Motor neuron (in vitro differentiated cells): ENCODE measurements at regions not wholly inside any gene's neighbourhood (a gene's known extent, or its start where the extent isn't known, plus 50 kb on each side); places are given as distances from the start of the nearest gene placed in this dataset.

Experiments used
- ATAC-seq, 8 experiments: fragments of 200-7000 bp; cut with Tn5 transposase; replicated peaks in 6 of 8; 2 replicates each; pipeline ENCODE4 v1.8.0; 2021; ENCODE audit warnings: mild to moderate bottlenecking in 8 of 8, moderate library complexity in 8 of 8
- H3K27ac ChIP-seq, 2 donors: fragments of 250-450 bp; sonication (Bioruptor Pico); 2 replicates each; pipeline ENCODE4 v1.9.0; 2021; ENCODE audit warnings: antibody characterized with exemption in 2 of 2, mild to moderate bottlenecking in 2 of 2, moderate library complexity in 1 of 2
- H3K4me1 ChIP-seq, 2 donors: fragments of 250-450 bp; sonication (Bioruptor Pico); replicated peaks in 1 of 2; 2 replicates each; pipeline ENCODE4 v1.6.1; 2021; ENCODE audit warnings: antibody characterized with exemption in 2 of 2, mild to moderate bottlenecking in 2 of 2, moderate library complexity in 1 of 2
- H3K4me3 ChIP-seq, 5 donors: fragments of 250-450 bp; sonication (Bioruptor Pico); 2 replicates each; pipeline ENCODE4 v1.9.0; 2021; ENCODE audit warnings: antibody characterized with exemption in 5 of 5, mild to moderate bottlenecking in 5 of 5, moderate library complexity in 4 of 5
- WGBS, 10 experiments: fragments of 450-650 bp; shearing (Covaris generic); methylation state at CpG; one replicate each; pipeline ENCODE4 v1.0.0; 2022; 5-methylcytosine and 5-hydroxymethylcytosine counted together
- in situ Hi-C, 9 experiments: fragments of 400-800 bp; cut with MboI; loops; one replicate each; pipeline ENCODE4 v1.15.0; 2021; ENCODE audit warnings: low sequenced_read_pairs in 9 of 9, low pct_unique_long_range_greater_than_20kb in 2 of 9; ENCODE audit not compliant: unreplicated experiment in 9 of 9

DNA sequence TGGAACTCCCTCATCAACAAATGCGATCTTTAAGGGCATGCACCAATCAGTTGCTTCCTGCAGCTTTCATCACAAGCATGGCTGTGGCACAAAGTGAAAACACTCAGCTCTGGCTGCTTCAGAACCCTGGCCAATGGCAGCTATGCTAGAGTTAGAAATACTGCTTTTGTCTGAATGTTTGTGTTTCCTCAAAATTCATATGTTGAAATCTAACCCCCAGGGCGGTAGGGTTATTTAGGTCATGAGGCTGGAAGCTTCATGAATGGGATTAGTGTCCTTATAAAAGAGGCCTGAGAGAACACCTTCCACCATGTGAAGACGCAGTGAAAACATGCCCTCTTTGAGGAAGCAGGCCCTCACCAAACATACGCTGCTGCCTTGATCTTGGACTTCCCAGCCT lies 453.9 kb downstream of the SNAPC1 start:
- Histone ChIP-seq H3K4me3 (no peak overlapping the region), H3K4me1 (no peaks in the 10 kb centered on the region), H3K27ac (no peak overlapping the region)
- in situ Hi-C loops, result no loop called here
- no peak for ATAC-seq
- 50 to 100% (median 84%) methylated on average over 2 to 4 of the region's 4 CpGs; no CpG with 5 or more reads in 2 of the 10 experiments for WGBS, 10 experiments

GRCh38 chr14:62234849-62235248 lies 472.6 kb downstream of the SNAPC1 start:
- no peak overlapping the region for H3K4me3 ChIP-seq
- in situ Hi-C loops, result no loop called here
- WGBS, 10 experiments, result 33 to 100% (median 80%) methylated on average over 1 to 3 of the region's 3 CpGs; no CpG with 5 or more reads in 1 of the 10 experiments
- no peak for ATAC-seq
- no peak overlapping the region for H3K27ac ChIP-seq
- H3K4me1 ChIP-seq, result no peaks in the 10 kb centered on the region

DNA sequence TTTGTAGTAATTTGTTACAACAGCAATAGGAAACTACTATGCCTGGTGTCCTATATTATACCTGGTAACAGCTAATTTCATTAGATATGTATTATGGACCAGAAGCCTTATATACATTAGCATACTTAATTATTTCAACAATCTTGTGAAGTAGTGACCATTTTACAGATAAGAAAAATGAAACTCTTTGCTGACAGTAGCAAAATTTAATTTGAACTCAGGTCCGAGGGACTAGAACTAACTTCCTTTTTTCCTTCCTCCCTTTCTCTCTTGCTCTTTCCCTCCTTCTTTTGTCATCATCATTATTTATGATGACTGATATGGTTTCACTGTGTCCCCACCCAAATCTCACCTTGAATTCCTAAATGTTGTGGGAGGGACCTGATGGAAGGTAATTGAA lies 482.0 kb downstream of the SNAPC1 start:
- in situ Hi-C loops, result no loop called here
- 0 to 100% (median 58%) methylated on average over 1 of the region's 1 CpG; no CpG with 5 or more reads in 4 of the 10 experiments for WGBS, 10 experiments
- no peak overlapping the region for H3K27ac ChIP-seq
- ATAC-seq, result no peak
- no peak overlapping the region for H3K4me3 ChIP-seq
- H3K4me1 ChIP-seq, result no peaks in the 10 kb centered on the region

DNA sequence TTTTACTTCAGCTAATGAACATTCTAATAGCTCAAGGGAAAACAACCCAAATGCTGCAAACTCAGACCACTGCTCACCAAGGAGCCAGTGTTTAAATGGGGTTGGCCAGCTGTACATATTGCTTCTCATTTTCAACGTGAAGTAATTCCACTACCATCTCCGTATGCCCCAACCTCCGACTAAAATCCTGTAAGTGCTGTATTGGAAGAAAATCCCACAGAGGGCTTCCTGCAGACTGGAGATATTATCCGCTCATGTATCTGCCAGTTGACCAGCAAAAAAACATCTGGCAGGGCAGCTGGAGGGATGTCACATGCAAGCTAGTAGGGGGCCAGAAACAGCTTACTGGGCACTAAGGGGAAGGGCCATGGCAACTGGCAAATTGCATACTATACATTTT lies 485.0 kb downstream of the SNAPC1 start:
- 0 to 100% (median 60%) methylated on average over 1 to 4 of the region's 4 CpGs; no CpG with 5 or more reads in 3 of the 10 experiments for WGBS, 10 experiments
- in situ Hi-C loops, result no loop called here

DNA sequence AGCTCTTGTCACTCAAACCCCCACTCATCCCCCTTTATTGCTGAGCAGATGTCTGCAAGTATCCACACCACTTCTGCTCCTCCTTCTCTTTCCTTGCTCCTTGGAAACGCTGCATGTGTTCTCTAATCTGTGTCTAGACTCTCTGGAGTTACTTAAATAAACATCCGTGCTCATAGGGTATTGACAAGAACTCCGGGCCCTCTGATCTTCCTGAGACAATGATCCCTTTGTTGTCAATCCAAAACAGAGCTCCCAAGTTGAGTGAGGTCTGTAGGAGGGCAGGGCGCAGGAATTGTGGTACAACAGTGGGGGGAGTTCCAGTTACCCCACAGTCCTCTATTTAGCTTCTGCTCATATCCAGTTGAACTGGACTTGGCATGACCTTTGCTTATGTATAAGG lies 489.0 kb downstream of the SNAPC1 start:
- Histone ChIP-seq H3K4me1 (no peaks in the 10 kb centered on the region), H3K4me3 (no peak overlapping the region), H3K27ac (no peak overlapping the region)
- 0 to 76% (median 20%) methylated on average over 1 to 3 of the region's 4 CpGs; no CpG with 5 or more reads in 3 of the 10 experiments for WGBS, 10 experiments
- in situ Hi-C loops, result no loop called here
- no peak for ATAC-seq

More for the DNA sequence above, 485.0 kb downstream of the SNAPC1 start:
- Histone ChIP-seq H3K4me3 (no peak overlapping the region), H3K4me1 (no peaks in the 10 kb centered on the region), H3K27ac (no peak overlapping the region)
- ATAC-seq, result no peak

DNA sequence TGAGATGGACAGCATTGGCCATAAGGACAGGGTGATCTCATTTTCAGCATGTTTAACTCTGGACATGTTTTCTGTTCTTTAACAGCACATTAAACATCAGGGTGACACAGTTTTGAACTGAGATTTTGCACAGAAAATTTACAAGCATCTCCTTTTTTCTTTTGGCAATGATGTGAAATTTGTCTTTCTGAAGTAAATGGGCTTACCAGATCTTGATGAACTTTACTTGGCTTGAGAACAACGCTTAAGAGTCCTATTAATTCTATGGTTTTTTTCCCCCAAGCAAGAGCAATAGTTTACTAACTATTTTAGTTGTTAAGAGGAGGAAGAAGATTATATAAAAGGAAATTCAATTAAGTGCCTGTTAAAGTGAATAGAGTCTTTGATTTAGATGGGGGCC lies 491.0 kb downstream of the SNAPC1 start:
- no peak for ATAC-seq
- WGBS, 10 experiments, result 0 to 100% (median 69%) methylated on average over 1 of the region's 1 CpG; no CpG with 5 or more reads in 4 of the 10 experiments
- H3K27ac ChIP-seq, result no peak overlapping the region
- H3K4me1 ChIP-seq, result no peaks in the 10 kb centered on the region
- in situ Hi-C loops, result no loop called here
- H3K4me3 ChIP-seq, result no peak overlapping the region

DNA sequence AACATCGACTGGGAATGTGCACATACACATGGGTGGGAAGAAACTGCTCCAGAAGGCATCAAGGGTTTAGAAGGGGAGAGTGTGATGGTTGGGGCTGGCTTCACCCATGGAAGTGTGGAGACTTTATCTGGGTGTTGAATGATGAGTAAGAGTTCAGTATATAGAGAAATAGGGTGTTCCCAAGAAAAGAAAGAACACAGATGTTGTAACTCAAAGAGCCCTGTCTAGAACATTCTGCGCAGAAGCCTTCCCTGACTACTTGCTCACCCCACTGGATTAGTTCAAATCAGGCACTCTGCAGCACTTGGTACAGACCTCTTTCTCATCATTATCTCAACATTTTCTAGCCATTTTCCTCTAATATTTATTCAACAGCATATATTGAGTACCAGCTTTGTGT lies 491.7 kb downstream of the SNAPC1 start:
- no peak overlapping the region for H3K4me3 ChIP-seq
- ATAC-seq, result peak in 1 of 8 experiments; percentile 73
- no peaks in the 10 kb centered on the region for H3K4me1 ChIP-seq
- WGBS, 10 experiments, result 44 to 100% (median 70%) methylated on average over 1 to 2 of the region's 2 CpGs; no CpG with 5 or more reads in 3 of the 10 experiments
- in situ Hi-C loops, result no loop called here
- H3K27ac ChIP-seq, result no peak overlapping the region

- in situ Hi-C loops, result no loop called here
- peaks cover 0 to 22% of the 10 kb centered on the region in 2 donors for H3K4me1 ChIP-seq
- ATAC-seq, result no peak
- no peak overlapping the region for H3K4me3 ChIP-seq
- 20 to 100% (median 92%) methylated on average over 1 to 5 of the region's 6 CpGs; no CpG with 5 or more reads in 3 of the 10 experiments for WGBS, 10 experiments
- no peak overlapping the region for H3K27ac ChIP-seq
Measured at GRCh38 chr14:62269204-62269603, 507.0 kb downstream of the SNAPC1 start.

DNA sequence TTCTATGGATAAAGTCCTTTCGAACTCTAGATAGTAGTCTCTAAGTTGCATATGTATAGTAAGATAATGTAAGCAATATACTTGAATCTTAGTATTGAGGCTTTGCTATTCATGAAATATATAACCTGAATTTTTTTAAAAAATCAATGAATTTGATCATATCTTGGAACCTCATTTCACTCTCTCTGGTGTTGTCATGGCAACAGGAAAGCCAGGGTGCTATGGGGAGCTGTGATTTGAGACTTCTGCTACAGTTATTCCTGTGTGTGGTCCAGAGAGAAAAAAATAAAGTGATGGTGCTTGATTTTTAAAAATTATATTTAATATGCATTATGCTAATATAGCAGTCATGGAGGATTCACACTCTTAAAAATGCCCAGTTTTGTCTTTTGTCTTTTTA lies 508.0 kb downstream of the SNAPC1 start:
- Histone ChIP-seq H3K4me3 (no peak overlapping the region), H3K27ac (no peak overlapping the region), H3K4me1 (peaks cover 0 to 22% of the 10 kb centered on the region in 2 donors)
- 25 to 100% (median 92%) methylated on average over 1 of the region's 1 CpG; no CpG with 5 or more reads in 3 of the 10 experiments for WGBS, 10 experiments
- ATAC-seq, result no peak
- in situ Hi-C loops, result no loop called here

DNA sequence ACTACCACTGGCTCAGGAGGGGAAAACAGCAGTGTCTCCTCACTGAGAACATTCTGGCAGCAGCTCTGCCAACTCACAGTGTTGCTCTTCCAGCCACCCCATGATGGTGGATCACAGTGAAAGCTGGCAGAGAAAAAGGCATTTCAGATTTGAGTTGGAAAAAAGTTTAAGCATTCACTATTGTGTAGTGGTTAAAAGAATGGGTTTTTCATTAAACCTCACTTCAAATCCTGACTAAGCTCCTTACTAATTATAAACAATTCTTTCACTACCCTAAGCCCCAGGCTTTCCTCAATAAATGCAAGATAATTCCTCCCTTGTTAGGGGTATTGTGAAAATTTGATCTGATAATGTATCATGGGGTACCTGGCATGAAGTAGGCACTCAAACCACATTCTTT lies 518.1 kb downstream of the SNAPC1 start:
- H3K4me3 ChIP-seq, result no peak overlapping the region
- in situ Hi-C loops, result no loop called here
- H3K27ac ChIP-seq, result no peak overlapping the region

DNA sequence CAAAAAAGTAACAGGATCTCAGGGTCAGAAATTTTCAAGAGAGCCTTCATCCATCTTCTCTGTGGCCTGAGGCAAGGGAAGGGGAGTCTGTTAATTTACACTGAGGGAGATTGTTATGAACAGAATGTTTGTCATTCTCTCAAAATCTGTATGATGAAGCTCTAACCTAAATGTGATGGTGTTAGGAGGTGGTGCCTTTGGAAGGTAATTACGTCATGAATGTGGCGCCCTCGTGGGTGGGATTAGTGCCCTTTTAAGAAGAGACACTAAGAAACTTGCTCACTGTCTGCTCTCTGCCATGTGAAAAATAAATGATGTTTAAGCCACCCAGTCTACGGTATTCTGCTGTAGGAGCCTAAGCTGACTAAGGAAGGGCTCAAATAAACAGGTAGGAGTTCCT lies 521.6 kb downstream of the SNAPC1 start:
- Histone ChIP-seq H3K27ac (no peak overlapping the region), H3K4me1 (no peaks in the 10 kb centered on the region), H3K4me3 (no peak overlapping the region)
- ATAC-seq, result no peak
- 55 to 94% (median 80%) methylated on average over 1 to 4 of the region's 4 CpGs; no CpG with 5 or more reads in 3 of the 10 experiments for WGBS, 10 experiments
- in situ Hi-C loops, result no loop called here

More for the DNA sequence above, 518.1 kb downstream of the SNAPC1 start:
- H3K4me1 ChIP-seq, result no peaks in the 10 kb centered on the region
- ATAC-seq, result no peak

GRCh38 chr14:62289471-62289870 lies 527.3 kb downstream of the SNAPC1 start:
- Histone ChIP-seq H3K27ac (no peak overlapping the region), H3K4me1 (no peaks in the 10 kb centered on the region), H3K4me3 (no peak overlapping the region)
- ATAC-seq, result peak in 1 of 8 experiments; percentile 52
- in situ Hi-C loops, result no loop called here
- WGBS, 10 experiments, result 0 to 37% (median 19%) methylated on average over 1 to 3 of the region's 3 CpGs; no CpG with 5 or more reads in 1 of the 10 experiments

- Histone ChIP-seq H3K4me1 (peaks cover 7 to 16% of the 10 kb centered on the region in 2 donors), H3K4me3 (no peak overlapping the region), H3K27ac (no peak overlapping the region)
- in situ Hi-C loops, result no loop called here
- WGBS, 10 experiments, result 0 to 100% (median 53%) methylated on average over 1 of the region's 1 CpG; no CpG with 5 or more reads in 2 of the 10 experiments
- ATAC-seq, result peak in 2 of 8 experiments; percentile 88
Measured at GRCh38 chr14:62301080-62301479, 538.9 kb downstream of the SNAPC1 start.

- no peak overlapping the region for H3K27ac ChIP-seq
- in situ Hi-C loops, result no loop called here
- ATAC-seq, result peak in 2 of 8 experiments; percentile 72 to 77
- peaks cover 7 to 16% of the 10 kb centered on the region in 2 donors for H3K4me1 ChIP-seq
- WGBS, 10 experiments, result 0 to 100% (median 70%) methylated on average over 1 of the region's 1 CpG; no CpG with 5 or more reads in 7 of the 10 experiments
- H3K4me3 ChIP-seq, result no peak overlapping the region
Measured at GRCh38 chr14:62301911-62302310, 539.7 kb downstream of the SNAPC1 start.
